ENCODE measurements at regions not wholly inside any gene's neighbourhood (a gene's known extent, or its start where the extent isn't known, plus 50 kb on each side); places are given as distances from the start of the nearest gene placed in this dataset.

GRCh38 chr21:32954353-32954752 is 71.4 kb upstream of the OLIG2 start:
- Histone ChIP-seq H4K20me1 (ENCODE audit: insufficient read depth, low read length) (no peaks in the 10 kb centered on the region), H3F3A (ENCODE audit: insufficient read depth, low read length) (no peaks in the 10 kb centered on the region), H3K9me3 (replicated peaks; ENCODE audit: insufficient read depth, low read length) (no peaks in the 10 kb centered on the region), H3K4me1 (ENCODE audit: low read length) (no peaks in the 10 kb centered on the region), H2AFZ (ENCODE audit: low read length) (no peak overlapping the region), H3K79me2 (ENCODE audit: low read length) (no peaks in the 10 kb centered on the region), H3K9ac (ENCODE audit: low read length) (no peak overlapping the region), H3K4me2 (ENCODE audit: low read depth, low read length) (no peak overlapping the region), H3K27ac (ENCODE audit: low read length) (no peak overlapping the region), H3K4me3 (ENCODE audit: low read length) (no peak overlapping the region), H3K9me2 (replicated peaks; ENCODE audit: insufficient read depth, low read length) (no peaks in the 10 kb centered on the region), H3K27me3 (replicated peaks; ENCODE audit: insufficient read depth, low read length) (no peaks in the 10 kb centered on the region), H3K36me3 (replicated peaks; ENCODE audit: insufficient read depth, low read length) (no peaks in the 10 kb centered on the region)
- DNase-seq, result no peak
- TF ChIP-seq, protein P1, sequence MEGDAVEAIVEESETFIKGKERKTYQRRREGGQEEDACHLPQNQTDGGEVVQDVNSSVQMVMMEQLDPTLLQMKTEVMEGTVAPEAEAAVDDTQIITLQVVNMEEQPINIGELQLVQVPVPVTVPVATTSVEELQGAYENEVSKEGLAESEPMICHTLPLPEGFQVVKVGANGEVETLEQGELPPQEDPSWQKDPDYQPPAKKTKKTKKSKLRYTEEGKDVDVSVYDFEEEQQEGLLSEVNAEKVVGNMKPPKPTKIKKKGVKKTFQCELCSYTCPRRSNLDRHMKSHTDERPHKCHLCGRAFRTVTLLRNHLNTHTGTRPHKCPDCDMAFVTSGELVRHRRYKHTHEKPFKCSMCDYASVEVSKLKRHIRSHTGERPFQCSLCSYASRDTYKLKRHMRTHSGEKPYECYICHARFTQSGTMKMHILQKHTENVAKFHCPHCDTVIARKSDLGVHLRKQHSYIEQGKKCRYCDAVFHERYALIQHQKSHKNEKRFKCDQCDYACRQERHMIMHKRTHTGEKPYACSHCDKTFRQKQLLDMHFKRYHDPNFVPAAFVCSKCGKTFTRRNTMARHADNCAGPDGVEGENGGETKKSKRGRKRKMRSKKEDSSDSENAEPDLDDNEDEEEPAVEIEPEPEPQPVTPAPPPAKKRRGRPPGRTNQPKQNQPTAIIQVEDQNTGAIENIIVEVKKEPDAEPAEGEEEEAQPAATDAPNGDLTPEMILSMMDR (IDR thresholded peaks at IDR 0.05; ENCODE audit: low read length), result no peak
- no peak for TF ChIP-seq EZH2phosphoT487 (IDR thresholded peaks at IDR 0.05; ENCODE audit: low read length)
- no peak for TF ChIP-seq EZH2 (optimal IDR thresholded peaks at IDR 0.05; ENCODE audit: low read depth, low read length)

DNA sequence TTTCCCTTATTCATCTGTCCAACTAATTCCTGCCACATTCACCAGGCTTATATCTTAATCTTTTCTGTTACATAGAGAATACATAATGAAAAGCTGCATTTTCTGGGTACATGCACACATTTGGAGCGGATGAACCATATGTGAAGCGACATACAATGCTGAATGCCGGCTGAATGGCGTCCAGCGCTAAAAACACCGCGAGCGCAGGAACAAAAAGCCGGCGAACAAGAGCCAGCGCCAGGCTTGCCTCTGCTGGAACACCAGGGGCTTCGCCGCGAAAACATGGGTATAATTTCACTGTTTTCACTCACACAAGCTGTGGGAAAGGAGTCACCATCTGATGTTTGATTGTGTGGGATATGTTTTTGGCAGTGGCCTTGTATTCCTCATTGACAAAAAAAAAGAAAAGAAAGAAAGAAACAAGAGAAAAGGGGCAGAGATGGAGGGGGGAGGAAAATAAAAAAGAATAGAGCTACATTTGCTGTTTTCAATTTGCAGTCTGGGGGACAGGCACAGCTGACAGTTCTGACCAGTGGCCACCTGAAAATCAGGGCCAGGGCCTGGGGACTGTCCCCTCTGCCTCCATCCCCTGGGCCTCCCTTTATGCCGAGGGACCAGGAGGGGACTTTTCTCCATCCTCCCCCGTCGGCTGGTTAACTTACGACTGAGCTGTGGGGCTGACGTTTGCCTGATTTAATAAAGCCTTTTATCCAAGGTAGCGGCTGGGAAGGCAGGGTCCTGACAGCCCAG is 70.2 kb upstream of the OLIG2 start:
- Histone ChIP-seq H3K4me1 (ENCODE audit: low read length) (no peaks in the 10 kb centered on the region), H3K4me3 (ENCODE audit: low read length) (no peak overlapping the region), H3K9me2 (replicated peaks; ENCODE audit: insufficient read depth, low read length) (no peaks in the 10 kb centered on the region), H3K27me3 (replicated peaks; ENCODE audit: insufficient read depth, low read length) (no peaks in the 10 kb centered on the region), H3K79me2 (ENCODE audit: low read length) (no peaks in the 10 kb centered on the region), H4K20me1 (ENCODE audit: insufficient read depth, low read length) (no peaks in the 10 kb centered on the region), H3K36me3 (replicated peaks; ENCODE audit: insufficient read depth, low read length) (no peaks in the 10 kb centered on the region), H3K27ac (ENCODE audit: low read length) (no peak overlapping the region), H3F3A (ENCODE audit: insufficient read depth, low read length) (no peaks in the 10 kb centered on the region), H3K9ac (ENCODE audit: low read length) (no peak overlapping the region), H3K9me3 (replicated peaks; ENCODE audit: insufficient read depth, low read length) (no peaks in the 10 kb centered on the region), H2AFZ (ENCODE audit: low read length) (no peak overlapping the region), H3K4me2 (ENCODE audit: low read depth, low read length) (no peak overlapping the region)
- no peak for DNase-seq
- TF ChIP-seq EZH2 (optimal IDR thresholded peaks at IDR 0.05; ENCODE audit: low read depth, low read length), result no peak
- TF ChIP-seq EZH2phosphoT487 (IDR thresholded peaks at IDR 0.05; ENCODE audit: low read length), result no peak
- TF ChIP-seq, protein P1 (IDR thresholded peaks at IDR 0.05; ENCODE audit: low read length), result no peak

- Histone ChIP-seq H3K4me1 (ENCODE audit: low read length) (no peaks in the 10 kb centered on the region), H4K20me1 (ENCODE audit: insufficient read depth, low read length) (no peaks in the 10 kb centered on the region), H3K9me2 (replicated peaks; ENCODE audit: insufficient read depth, low read length) (no peaks in the 10 kb centered on the region), H3K79me2 (ENCODE audit: low read length) (no peaks in the 10 kb centered on the region), H2AFZ (ENCODE audit: low read length) (no peak overlapping the region), H3K4me3 (ENCODE audit: low read length) (no peak overlapping the region), H3K4me2 (ENCODE audit: low read depth, low read length) (no peak overlapping the region), H3K27me3 (replicated peaks; ENCODE audit: insufficient read depth, low read length) (no peaks in the 10 kb centered on the region), H3K36me3 (replicated peaks; ENCODE audit: insufficient read depth, low read length) (no peaks in the 10 kb centered on the region), H3K9me3 (replicated peaks; ENCODE audit: insufficient read depth, low read length) (no peaks in the 10 kb centered on the region), H3K27ac (ENCODE audit: low read length) (no peak overlapping the region), H3K9ac (ENCODE audit: low read length) (no peak overlapping the region), H3F3A (ENCODE audit: insufficient read depth, low read length) (no peaks in the 10 kb centered on the region)
- TF ChIP-seq, protein P1 (IDR thresholded peaks at IDR 0.05; ENCODE audit: low read length), result no peak
- TF ChIP-seq EZH2 (optimal IDR thresholded peaks at IDR 0.05; ENCODE audit: low read depth, low read length) (no peak), EZH2phosphoT487 (IDR thresholded peaks at IDR 0.05; ENCODE audit: low read length) (no peak)
- DNase-seq, result no peak
Observed at GRCh38 chr21:32956061-32956656, 69.6 kb upstream of the OLIG2 start.
